HepG2 (cell line): ENCODE measurements at regions not wholly inside any gene's neighbourhood (a gene's known extent, or its start where the extent isn't known, plus 50 kb on each side); places are given as distances from the start of the nearest gene placed in this dataset.

Source experiments
- BRCA1 ChIP-seq: sonication (generic); formaldehyde crosslinking; IDR thresholded peaks from 2 replicates; pipeline ENCODE4 v1.4.0; 2020; ENCODE audit warnings: missing genetic modification reagents
- CTCF ChIP-seq: sonication (generic); formaldehyde crosslinking; IDR thresholded peaks from 2 replicates; pipeline ENCODE4 v1.5.0; 2020; ENCODE audit warnings: mild to moderate bottlenecking, missing genetic modification reagents, moderate library complexity
- EHMT2 ChIP-seq: fragments of 200-600 bp; sonication (generic); IDR thresholded peaks from 2 replicates; pipeline ENCODE4 v1.7.0; 2017; ENCODE audit warnings: antibody characterized with exemption, low read depth, low read length, borderline replicate concordance
- HIVEP1 ChIP-seq: sonication (generic); formaldehyde crosslinking; IDR thresholded peaks from 2 replicates; pipeline ENCODE4 v1.4.0; 2020; ENCODE audit warnings: mild to moderate bottlenecking, missing genetic modification reagents
- KLF11 ChIP-seq: IDR thresholded peaks from 2 replicates; pipeline ENCODE4 v1.6.1; 2016; ENCODE audit warnings: missing compliant biosample characterization
- MXD4 ChIP-seq: IDR thresholded peaks from 2 replicates; pipeline ENCODE4 v1.6.1; 2016; ENCODE audit warnings: mild to moderate bottlenecking, missing biosample characterization, missing genetic modification reagents
- NR2C2 ChIP-seq: sonication (generic); formaldehyde crosslinking; IDR thresholded peaks from 2 replicates; pipeline ENCODE4 v1.4.0; 2020; ENCODE audit warnings: missing genetic modification reagents, mild to moderate bottlenecking, moderate library complexity, borderline replicate concordance
- PHB2 ChIP-seq: fragments of 450-650 bp; IDR thresholded peaks from 2 replicates; pipeline ENCODE4 v1.6.1; 2018; ENCODE audit not compliant: partially characterized antibody
- POLR2AphosphoS2 ChIP-seq: IDR thresholded peaks from 2 replicates; pipeline ENCODE4 v1.6.1; 2011; ENCODE audit warnings: low read depth, low read length, improper control_type of control experiment
- SIX1 ChIP-seq: sonication (generic); formaldehyde crosslinking; IDR thresholded peaks from 2 replicates; pipeline ENCODE4 v1.4.0; 2020; ENCODE audit warnings: missing genetic modification reagents, borderline replicate concordance
- ZNF770 ChIP-seq: sonication (generic); formaldehyde crosslinking; IDR thresholded peaks from 2 replicates; pipeline ENCODE4 v1.5.0; 2020; ENCODE audit warnings: mild to moderate bottlenecking, missing genetic modification reagents
- TF ChIP-seq, protein P1 (sequence below): sonication (generic); formaldehyde crosslinking; IDR thresholded peaks from 2 replicates; pipeline ENCODE4 v1.5.0; 2020; ENCODE audit warnings: missing genetic modification reagents, mild to moderate bottlenecking, borderline replicate concordance
- TF ChIP-seq, protein P2 (sequence below): sonication (generic); formaldehyde crosslinking; IDR thresholded peaks from 2 replicates; pipeline ENCODE4 v1.8.1; 2023; ENCODE audit warnings: missing genetic modification reagents, mild to moderate bottlenecking, borderline replicate concordance

- TF ChIP-seq ZNF770 (CRISPR knock-in tag) (no peak), BRCA1 (CRISPR knock-in tag) (no peak), CTCF (no peak), EHMT2 (no peak), POLR2AphosphoS2 (no peak), PHB2 (no peak), NR2C2 (CRISPR knock-in tag) (no peak), KLF11 (CRISPR knock-in tag) (no peak), SIX1 (CRISPR knock-in tag) (no peak), HIVEP1 (CRISPR knock-in tag) (no peak), MXD4 (CRISPR knock-in tag) (no peak)
- TF ChIP-seq, protein P1, sequence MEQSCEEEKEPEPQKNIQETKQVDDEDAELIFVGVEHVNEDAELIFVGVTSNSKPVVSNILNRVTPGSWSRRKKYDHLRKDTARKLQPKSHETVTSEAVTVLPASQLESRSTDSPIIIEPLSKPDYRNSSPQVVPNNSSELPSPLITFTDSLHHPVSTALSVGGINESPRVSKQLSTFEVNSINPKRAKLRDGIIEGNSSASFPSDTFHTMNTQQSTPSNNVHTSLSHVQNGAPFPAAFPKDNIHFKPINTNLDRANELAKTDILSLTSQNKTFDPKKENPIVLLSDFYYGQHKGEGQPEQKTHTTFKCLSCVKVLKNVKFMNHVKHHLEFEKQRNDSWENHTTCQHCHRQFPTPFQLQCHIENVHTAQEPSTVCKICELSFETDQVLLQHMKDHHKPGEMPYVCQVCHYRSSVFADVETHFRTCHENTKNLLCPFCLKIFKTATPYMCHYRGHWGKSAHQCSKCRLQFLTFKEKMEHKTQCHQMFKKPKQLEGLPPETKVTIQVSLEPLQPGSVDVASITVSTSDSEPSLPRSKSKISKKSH (CRISPR knock-in tag), result no peak
- TF ChIP-seq, protein P2, sequence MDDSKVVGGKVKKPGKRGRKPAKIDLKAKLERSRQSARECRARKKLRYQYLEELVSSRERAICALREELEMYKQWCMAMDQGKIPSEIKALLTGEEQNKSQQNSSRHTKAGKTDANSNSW, result no peak
Measured at GRCh38 chr4:83923341-83923740, 387.4 kb downstream of the GPAT3 start.
